ENCODE measurements at regions not wholly inside any gene's neighbourhood (a gene's known extent, or its start where the extent isn't known, plus 50 kb on each side); places are given as distances from the start of the nearest gene placed in this dataset. TPM values are rescaled to one million over a fixed set of nuclear protein-coding genes. Genes with fewer than 3 reads are reported as not detected.

DNA sequence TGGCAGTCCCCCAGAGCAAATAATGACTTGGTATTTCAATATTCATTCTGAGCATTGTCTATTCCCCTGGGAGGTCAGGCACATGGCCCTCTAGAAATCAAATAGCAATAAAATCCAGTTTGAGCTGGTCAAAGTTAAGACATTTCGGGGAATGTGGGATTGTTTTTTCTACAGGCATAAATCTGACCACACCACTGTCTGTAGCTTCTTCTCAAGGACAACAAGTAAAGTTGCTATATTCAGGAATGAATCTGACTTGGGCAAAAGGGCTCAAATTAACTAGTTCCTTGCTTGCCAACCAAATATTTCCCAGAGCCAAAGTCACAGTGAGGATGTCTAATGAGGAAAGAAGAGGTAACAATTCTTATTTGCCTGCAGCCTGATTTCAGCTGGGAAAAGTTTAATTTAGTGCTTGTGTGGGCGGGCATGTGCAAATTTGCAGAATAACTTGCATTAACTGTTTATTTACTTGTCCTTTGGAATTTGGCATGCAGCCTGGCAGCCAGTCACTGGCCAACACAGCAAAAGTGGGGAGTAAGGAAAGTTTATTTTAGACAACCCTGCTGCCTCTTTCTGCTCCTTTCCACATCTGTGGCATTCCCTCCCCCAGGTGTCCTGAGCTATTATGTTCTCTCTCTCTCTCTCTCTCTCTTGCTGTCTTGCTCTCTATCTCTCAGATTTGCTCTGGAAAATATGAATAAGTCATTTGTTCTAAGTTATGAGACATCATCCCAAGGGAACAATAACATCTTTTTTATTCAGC lies 51.2 kb upstream of the ARHGAP20 start (continued):
- TF ChIP-seq, protein P1, sequence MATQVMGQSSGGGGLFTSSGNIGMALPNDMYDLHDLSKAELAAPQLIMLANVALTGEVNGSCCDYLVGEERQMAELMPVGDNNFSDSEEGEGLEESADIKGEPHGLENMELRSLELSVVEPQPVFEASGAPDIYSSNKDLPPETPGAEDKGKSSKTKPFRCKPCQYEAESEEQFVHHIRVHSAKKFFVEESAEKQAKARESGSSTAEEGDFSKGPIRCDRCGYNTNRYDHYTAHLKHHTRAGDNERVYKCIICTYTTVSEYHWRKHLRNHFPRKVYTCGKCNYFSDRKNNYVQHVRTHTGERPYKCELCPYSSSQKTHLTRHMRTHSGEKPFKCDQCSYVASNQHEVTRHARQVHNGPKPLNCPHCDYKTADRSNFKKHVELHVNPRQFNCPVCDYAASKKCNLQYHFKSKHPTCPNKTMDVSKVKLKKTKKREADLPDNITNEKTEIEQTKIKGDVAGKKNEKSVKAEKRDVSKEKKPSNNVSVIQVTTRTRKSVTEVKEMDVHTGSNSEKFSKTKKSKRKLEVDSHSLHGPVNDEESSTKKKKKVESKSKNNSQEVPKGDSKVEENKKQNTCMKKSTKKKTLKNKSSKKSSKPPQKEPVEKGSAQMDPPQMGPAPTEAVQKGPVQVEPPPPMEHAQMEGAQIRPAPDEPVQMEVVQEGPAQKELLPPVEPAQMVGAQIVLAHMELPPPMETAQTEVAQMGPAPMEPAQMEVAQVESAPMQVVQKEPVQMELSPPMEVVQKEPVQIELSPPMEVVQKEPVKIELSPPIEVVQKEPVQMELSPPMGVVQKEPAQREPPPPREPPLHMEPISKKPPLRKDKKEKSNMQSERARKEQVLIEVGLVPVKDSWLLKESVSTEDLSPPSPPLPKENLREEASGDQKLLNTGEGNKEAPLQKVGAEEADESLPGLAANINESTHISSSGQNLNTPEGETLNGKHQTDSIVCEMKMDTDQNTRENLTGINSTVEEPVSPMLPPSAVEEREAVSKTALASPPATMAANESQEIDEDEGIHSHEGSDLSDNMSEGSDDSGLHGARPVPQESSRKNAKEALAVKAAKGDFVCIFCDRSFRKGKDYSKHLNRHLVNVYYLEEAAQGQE (IDR thresholded peaks at IDR 0.05), result peak; percentile 82
- TF ChIP-seq RAD21 (IDR thresholded peaks at IDR 0.05) (peak; percentile 64 to 73), HNF4A (conservative IDR thresholded peaks at IDR 0.05) (peak; percentile 90 to 93), YY1 (IDR thresholded peaks at IDR 0.05) (peak; percentile 66), TAF1 (conservative IDR thresholded peaks at IDR 0.05) (no peak), GABPA (IDR thresholded peaks at IDR 0.05 in 1 of 2, conservative IDR thresholded peaks at IDR 0.05 in 1 of 2) (no peak), HNF4G (IDR thresholded peaks at IDR 0.05) (peak; percentile 61), EGR1 (IDR thresholded peaks at IDR 0.05; ENCODE audit: low read depth in 2 of 2) (peak; percentile 98 to 99)
- TF ChIP-seq, protein P2, sequence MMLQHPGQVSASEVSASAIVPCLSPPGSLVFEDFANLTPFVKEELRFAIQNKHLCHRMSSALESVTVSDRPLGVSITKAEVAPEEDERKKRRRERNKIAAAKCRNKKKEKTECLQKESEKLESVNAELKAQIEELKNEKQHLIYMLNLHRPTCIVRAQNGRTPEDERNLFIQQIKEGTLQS (IDR thresholded peaks at IDR 0.05), result peak; percentile 50

DNA sequence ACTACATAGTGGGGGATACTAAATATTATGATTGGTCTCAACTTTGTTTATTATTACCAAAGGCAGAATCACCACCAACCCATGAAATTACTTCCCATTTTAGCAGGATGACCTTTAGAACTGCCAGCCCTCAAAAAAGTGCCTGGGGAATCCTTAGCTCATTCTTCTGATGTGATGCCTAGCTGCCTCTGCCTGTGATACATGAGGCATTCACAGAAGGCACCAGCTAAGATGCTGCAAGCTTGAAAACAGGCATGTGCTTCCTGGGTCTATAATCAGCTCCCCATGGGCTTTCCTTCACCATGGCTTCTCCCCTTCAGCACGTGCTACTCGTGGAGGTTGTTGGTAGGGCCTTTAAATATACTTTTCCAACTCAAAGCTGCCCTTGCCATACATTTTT lies 50.4 kb upstream of the ARHGAP20 start:
- no peak for DNase-seq (ENCODE audit: low spot score)
- H3K4me1 ChIP-seq (ENCODE audit: control insufficient read depth in 4 of 4, insufficient read depth in 4 of 4, low read length in 3 of 4), result peaks cover 1 to 28% (median 21%) of the 10 kb centered on the region in 4 donors
- no peaks in the 10 kb centered on the region for H3K27me3 ChIP-seq (ENCODE audit: control insufficient read depth in 4 of 4, insufficient read depth in 4 of 4, low read length in 3 of 4)
- no peaks in the 10 kb centered on the region for H3K36me3 ChIP-seq (ENCODE audit: control insufficient read depth in 4 of 4, insufficient read depth in 3 of 4, low read depth in 1 of 4, low read length in 3 of 4)
- H3K9me3 ChIP-seq (ENCODE audit: control insufficient read depth in 4 of 4, low read length in 3 of 4), result no peaks in the 10 kb centered on the region
- no peak for TF ChIP-seq RXRA (IDR thresholded peaks at IDR 0.05)
- TF ChIP-seq JUND (IDR thresholded peaks at IDR 0.05), result no peak
- TF ChIP-seq HNF4A (conservative IDR thresholded peaks at IDR 0.05), result peak in 1 of 2 donors; percentile 8
- TF ChIP-seq, protein P1 (IDR thresholded peaks at IDR 0.05), result no peak
- TF ChIP-seq, protein P3, sequence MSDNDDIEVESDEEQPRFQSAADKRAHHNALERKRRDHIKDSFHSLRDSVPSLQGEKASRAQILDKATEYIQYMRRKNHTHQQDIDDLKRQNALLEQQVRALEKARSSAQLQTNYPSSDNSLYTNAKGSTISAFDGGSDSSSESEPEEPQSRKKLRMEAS (IDR thresholded peaks at IDR 0.05), result no peak
- TF ChIP-seq EGR1 (IDR thresholded peaks at IDR 0.05; ENCODE audit: low read depth in 2 of 2), result no peak
- no peak for TF ChIP-seq FOXA2 (IDR thresholded peaks at IDR 0.05)
- no peak for TF ChIP-seq TAF1 (conservative IDR thresholded peaks at IDR 0.05)
- no peak for TF ChIP-seq SP1 (IDR thresholded peaks at IDR 0.05)
- peak overlapping the region; percentile 69 for H3K27ac ChIP-seq (ENCODE audit: low read depth in 1 of 2, low read length in 2 of 2)
- H3K4me3 ChIP-seq (ENCODE audit: low read depth in 1 of 3, low read length in 3 of 3), result no peak overlapping the region
- 80% methylated on average over 2 of the region's 2 CpGs for WGBS
- no peak overlapping the region for H3K9ac ChIP-seq (ENCODE audit: low read depth in 1 of 2, low read length in 2 of 2)

Small RNA genes in the stretch of these regions (small RNA-seq; reads per million reads assigned to genes)
- gene AP002963.1 (not detected), gene RNA5SP350 (not detected)
